ENCODE measurements at regions not wholly inside any gene's neighbourhood (a gene's known extent, or its start where the extent isn't known, plus 50 kb on each side); places are given as distances from the start of the nearest gene placed in this dataset.

- in situ Hi-C loops (cut with HindIII; ENCODE audit: low sequenced_read_pairs), result no loop called here
Observed at GRCh38 chr5:3344671-3345070, 251.0 kb upstream of the IRX1 start.

- in situ Hi-C loops (cut with HindIII; ENCODE audit: low sequenced_read_pairs), result no loop called here
Observed at GRCh38 chr5:3343911-3344310, 251.7 kb upstream of the IRX1 start.

DNA sequence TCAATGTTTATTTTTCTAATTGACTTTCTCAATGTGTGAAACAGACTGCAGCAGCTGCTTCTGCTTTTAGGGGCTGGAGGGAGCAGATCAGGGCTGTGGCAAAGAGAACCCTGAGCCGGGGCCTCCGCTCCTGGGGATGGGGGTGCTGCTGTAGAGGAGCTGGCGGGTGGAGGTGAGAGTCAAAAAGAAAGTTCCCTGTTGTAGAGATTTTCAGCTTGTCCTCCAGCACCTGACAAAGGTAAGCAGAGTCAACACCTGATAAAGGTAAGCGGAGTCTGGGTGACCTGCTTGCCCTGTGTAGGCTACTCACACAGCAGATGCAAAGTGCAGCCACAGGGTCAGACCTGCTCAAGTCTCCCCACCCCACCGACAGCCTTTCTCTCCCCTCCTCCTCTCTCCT lies 252.4 kb upstream of the IRX1 start:
- in situ Hi-C loops (cut with HindIII; ENCODE audit: low sequenced_read_pairs), result no loop called here

GRCh38 chr5:3342271-3343100 lies 253.1 kb upstream of the IRX1 start:
- in situ Hi-C loops (cut with HindIII; ENCODE audit: low sequenced_read_pairs), result no loop called here

DNA sequence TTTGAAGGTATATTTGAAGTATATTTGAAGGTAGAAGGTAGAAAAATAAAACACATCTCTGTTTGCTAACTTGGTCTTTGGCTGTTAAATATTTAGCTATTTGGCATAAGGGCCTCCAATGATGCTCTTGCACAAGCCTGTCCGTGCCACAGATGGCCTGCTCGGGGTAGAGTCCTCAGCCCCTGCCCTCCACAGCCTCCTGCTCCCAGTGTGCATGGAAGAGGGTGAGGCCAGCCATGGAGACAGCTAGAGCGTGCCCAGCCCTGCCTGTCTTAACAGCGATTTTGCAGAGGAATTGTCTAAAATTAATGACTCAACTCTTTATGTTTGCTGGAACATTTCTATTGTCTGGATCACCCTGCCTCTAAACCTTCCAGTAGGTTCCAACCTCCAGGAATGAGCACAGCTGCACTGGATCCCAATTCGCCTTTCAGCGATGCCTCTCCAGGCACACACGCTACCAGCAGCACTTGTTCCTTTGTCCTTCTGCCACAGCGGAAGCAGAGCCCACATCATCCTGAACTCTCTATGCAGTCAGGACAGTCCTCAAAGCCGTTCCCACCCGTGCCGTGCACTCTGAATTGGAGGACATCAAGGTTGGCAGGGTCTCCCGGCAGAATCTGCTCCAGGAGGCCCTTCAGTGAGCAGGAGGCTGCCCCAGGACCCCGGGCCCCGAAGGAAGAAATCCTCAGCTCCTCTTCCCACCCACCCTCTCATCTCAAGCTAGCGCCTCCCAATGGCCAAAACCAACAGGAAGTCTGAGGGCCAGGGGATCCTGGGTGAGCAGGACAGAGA lies 254.0 kb upstream of the IRX1 start:
- in situ Hi-C loops (cut with HindIII; ENCODE audit: low sequenced_read_pairs), result no loop called here

DNA sequence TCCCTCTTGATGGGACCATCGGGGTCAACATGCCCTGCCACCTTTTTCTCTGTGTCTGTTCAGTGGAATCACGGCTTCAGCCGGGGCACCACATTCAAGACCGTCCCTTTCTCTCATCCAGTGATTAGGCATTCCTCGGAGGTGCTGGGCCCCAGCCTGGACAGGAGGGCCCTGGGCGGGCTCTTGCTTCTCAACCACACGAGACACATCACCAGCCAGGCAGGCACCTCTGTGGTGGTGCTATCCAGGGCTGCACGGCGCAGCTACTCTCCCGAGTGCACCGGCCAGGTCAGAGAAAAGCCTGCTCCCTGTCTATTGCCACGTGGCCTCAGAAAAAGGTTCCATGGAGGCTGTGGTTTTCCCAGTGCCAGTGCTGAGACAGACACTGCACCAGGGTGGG lies 255.2 kb upstream of the IRX1 start:
- in situ Hi-C loops (cut with HindIII; ENCODE audit: low sequenced_read_pairs), result no loop called here

DNA sequence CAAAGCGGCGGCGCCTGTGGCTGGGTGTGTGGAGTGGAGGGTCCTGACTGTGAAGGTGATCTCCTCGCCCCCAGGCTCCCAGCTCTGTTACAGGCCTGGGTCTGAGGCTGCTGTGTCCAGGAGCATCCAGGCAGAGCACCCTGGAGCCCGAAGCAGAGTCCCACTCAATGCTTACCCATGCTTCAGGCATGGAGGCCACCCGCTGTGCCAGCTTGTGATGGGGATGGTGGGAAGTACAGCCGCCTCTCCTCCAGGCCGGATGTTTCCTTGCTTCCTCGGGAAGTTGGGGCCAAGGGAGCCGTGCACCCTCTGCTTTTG lies 255.9 kb upstream of the IRX1 start:
- in situ Hi-C loops (cut with HindIII; ENCODE audit: low sequenced_read_pairs), result no loop called here

GRCh38 chr5:3339092-3339797 lies 256.4 kb upstream of the IRX1 start:
- in situ Hi-C loops (cut with HindIII; ENCODE audit: low sequenced_read_pairs), result no loop called here

- in situ Hi-C loops (cut with HindIII; ENCODE audit: low sequenced_read_pairs), result no loop called here
Observed at GRCh38 chr5:3337812-3338541, 257.7 kb upstream of the IRX1 start.

GRCh38 chr5:3336666-3337065 lies 259.0 kb upstream of the IRX1 start:
- in situ Hi-C loops (cut with HindIII; ENCODE audit: low sequenced_read_pairs), result no loop called here

DNA sequence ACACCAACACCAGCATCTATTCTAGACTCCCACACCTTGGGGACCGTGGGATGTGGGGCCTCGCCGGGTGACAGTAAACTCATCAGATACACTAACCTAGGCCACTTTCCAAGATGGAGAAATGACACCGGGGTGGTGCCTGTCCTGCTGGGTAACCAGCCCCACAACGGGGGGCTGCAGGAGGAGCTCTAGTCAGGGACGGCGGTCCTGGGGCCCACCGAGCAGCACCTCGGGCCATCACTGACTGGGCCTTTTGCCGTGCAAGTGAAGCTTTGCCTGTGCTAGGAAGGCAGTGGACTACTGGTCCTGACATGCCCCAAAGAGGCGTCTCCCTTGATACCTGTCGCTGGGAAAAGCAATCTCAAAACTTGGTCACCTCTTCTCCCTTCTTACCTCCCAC lies 260.3 kb upstream of the IRX1 start:
- in situ Hi-C loops (cut with HindIII; ENCODE audit: low sequenced_read_pairs), result no loop called here

- in situ Hi-C loops (cut with HindIII; ENCODE audit: low sequenced_read_pairs), result no loop called here
Observed at GRCh38 chr5:3333836-3334235, 261.8 kb upstream of the IRX1 start.

GRCh38 chr5:3333105-3333504 lies 262.5 kb upstream of the IRX1 start:
- in situ Hi-C loops (cut with HindIII; ENCODE audit: low sequenced_read_pairs), result no loop called here

DNA sequence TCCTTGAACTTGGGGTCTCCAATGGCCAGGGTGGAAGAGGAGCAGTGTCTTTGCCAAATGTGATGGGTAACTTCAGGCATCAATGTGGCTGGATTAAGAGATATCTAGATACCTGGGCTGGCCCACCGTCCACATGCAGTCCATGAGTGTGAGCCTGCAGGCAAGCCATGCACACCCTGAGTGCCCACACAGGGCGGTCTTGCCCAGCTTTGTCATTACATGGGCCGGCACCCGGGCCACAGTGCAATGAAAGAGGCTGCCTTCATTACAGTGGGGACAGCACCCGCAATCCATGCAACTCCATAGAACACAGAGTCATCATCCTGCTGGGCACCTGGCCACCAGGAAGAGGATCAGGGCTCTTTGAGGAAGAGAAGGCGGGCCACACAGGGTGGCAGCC lies 263.8 kb upstream of the IRX1 start:
- in situ Hi-C loops (cut with HindIII; ENCODE audit: low sequenced_read_pairs), result no loop called here

DNA sequence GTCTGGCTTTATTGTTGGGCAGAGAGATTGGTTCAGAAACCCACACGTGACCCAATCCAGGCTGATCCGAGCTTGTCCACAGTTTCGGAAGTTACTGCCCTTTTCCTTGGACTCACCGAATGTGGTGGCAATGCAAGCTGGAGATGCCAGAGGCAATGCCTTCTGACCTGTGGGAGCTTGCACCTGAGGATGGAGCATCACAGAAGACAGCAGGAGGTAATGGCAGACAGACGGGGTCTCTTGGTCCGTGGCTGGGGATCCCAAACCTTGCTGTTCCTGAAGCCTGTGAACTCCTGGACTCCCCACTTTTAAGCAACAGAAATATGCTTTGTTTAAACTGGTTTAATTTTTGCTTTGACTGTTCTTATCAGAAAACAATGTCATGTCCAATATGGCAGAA lies 265.2 kb upstream of the IRX1 start:
- in situ Hi-C loops (cut with HindIII; ENCODE audit: low sequenced_read_pairs), result no loop called here

DNA sequence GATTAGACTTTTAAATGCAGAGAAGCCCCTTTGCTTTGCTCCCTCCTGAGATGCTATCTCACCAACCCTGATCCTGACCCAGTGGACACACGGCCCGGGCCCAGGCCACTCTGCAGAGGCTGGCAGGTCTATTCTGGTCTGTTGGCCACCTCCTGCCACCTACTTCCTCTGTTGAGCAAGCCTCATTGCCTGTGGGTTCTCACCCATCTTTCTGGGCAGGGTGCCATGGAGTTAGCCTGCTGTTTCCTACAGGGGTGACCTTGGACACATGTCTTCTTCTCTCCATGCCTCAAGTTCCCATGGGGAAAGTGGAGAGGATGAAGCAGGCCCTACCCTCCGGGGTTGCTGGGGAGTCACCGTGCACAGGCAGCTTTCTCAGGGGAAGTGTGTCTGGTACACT lies 266.2 kb upstream of the IRX1 start:
- in situ Hi-C loops (cut with HindIII; ENCODE audit: low sequenced_read_pairs), result no loop called here

GRCh38 chr5:3326841-3327232 lies 268.8 kb upstream of the IRX1 start:
- in situ Hi-C loops (cut with HindIII; ENCODE audit: low sequenced_read_pairs), result no loop called here

GRCh38 chr5:3325972-3326840 lies 269.4 kb upstream of the IRX1 start:
- in situ Hi-C loops (cut with HindIII; ENCODE audit: low sequenced_read_pairs), result no loop called here

- in situ Hi-C loops (cut with HindIII; ENCODE audit: low sequenced_read_pairs), result no loop called here
Observed at GRCh38 chr5:3325201-3325971, 270.2 kb upstream of the IRX1 start.
